Panc1 (cell line): ENCODE measurements at regions not wholly inside any gene's neighbourhood (a gene's known extent, or its start where the extent isn't known, plus 50 kb on each side); places are given as distances from the start of the nearest gene placed in this dataset.

Source experiments
- CTCF ChIP-seq: fragments of 450-650 bp; IDR thresholded peaks from 2 replicates; pipeline ENCODE4 v1.5.1; 2017; ENCODE audit warnings: mild to moderate bottlenecking
- POLR2AphosphoS5 ChIP-seq: IDR thresholded peaks from 2 replicates; pipeline ENCODE4 v1.6.1; 2012; ENCODE audit warnings: mild to moderate bottlenecking, low read depth, low read length, moderate library complexity

- TF ChIP-seq CTCF (no peak), POLR2AphosphoS5 (no peak)
Observed at GRCh38 chr4:71907782-71908181, 123.9 kb upstream of the GC start.
